ENCODE measurements at regions not wholly inside any gene's neighbourhood (a gene's known extent, or its start where the extent isn't known, plus 50 kb on each side); places are given as distances from the start of the nearest gene placed in this dataset.
"Not testable (repeated sequence)": the region's sequence is repeated elsewhere in the genome, so short reads cannot be mapped to it uniquely, and the experiment has no call there.

DNA sequence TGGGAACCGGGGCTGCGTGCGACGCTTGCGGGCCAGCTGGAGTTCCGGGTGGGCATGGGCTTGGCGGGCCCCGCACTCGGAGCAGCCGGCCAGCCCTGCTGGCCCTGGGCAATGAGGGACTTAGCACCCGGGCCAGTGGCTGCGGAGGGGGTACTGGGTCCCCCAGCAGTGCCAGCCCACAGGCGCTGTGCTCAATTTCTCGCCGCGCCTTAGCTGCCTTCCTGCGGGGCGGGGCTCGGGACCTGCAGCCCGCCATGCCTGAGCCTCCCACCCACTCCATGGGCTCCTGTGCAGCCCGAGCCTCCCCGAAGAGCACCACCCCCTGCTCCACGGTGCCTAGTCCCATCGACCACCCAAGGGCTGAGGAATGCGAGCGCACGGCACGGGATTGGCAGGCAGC is 63.8 kb downstream of the PLXNA1 start:
- not testable (repeated sequence) for DNase-seq (ENCODE audit: low spot score)

DNA sequence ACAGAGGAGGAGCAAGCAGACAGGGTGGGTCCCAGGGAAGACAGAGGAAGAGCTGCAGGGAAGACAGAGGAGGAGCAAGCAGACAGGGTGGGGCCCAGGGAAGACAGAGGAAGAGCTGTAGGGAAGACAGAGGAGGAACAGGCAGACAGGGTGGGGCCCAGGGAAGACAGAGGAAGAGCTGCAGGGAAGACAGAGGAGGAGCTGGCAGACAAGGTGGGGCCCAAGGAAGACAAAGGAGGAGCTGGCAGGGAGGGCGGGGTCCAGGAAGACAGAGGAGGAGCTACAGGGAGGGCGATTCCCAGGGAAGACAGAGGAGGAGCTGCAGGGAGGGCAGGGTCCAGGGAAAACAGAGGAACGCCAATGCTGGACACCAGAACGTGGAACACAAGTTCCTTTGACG is 66.5 kb downstream of the PLXNA1 start:
- no peak for DNase-seq (ENCODE audit: low spot score)

DNA sequence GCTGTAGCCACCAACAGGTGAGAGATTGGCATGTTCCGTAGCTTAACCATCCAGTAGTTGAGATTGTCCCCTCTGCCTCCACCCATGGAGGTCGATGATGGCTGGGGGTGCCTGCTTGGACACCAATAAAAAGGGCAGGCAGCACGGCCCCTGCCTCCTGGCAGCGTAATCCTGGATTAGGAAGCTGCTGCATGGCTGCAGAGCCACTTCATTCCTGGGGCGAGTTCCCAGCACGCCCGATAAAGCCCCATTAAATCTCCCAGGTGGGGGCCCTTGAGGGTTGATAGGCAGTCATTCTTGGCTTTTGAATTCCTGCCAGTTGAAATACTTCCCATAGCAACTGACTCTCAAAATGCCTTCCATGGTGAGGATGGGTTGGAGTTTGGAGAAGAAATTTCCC is 67.8 kb downstream of the PLXNA1 start:
- DNase-seq (ENCODE audit: low spot score), result no peak

DNA sequence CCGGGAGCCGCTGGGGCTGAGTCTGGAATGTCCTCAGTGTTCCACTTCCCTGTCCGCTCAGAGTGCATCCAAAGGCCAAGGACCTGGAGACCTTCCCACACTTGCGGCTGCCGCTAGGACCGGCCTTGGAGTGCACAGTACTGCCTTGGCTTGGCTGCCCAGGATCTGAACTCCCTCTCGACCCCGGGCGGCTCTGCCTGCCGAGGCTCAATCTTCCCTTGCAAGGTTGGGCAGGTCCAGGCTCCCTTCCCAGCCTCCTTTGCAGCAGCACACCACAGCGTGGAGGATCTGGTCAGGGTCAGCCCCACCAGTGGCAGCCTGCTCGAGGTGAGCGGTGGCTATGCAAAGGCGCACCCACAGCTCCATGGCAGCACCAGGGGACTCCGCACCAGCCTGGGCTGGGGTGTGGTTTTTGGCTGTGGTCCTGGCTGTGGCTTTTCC is 69.2 kb downstream of the PLXNA1 start:
- no peak for DNase-seq (ENCODE audit: low spot score)

DNA sequence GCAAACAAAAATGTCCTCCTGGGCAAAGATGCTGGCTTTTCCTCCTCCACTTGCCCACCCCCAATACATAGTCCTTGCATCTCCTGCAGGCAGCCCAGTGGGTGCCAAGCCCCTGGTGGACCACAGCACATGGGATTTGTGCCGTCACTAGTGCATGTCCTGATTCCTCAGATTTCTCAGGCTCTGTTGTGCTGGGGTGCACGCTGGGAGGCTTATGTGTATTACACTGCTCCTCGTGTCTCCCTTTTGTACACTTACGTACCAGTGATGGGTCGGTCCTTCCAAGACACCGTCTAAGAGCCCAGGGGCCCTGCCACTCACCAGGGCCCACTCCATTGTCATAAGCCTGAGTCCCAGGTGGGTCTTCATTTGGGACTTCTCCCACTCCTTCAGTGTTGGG is 70.1 kb downstream of the PLXNA1 start:
- DNase-seq (ENCODE audit: low spot score), result no peak

DNA sequence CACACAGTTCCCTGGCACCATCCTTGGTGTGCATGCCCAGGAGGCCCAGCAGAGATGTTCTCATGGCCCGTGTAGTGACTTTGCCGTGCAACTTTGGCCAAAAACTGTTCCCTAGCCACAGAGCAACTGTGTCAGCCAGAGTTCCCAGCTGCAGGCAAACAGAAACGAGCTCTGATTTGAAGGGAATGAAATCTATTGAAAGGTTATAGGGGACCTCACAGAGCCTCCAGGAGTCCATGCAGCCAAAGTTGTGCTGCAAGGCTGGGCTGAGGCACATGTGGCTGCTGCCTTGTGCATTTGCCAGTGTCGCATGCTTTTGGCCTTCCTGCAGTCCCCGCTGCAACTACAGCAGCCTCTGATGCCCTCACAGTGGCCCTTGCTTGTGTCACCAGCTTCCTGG is 70.5 kb downstream of the PLXNA1 start:
- DNase-seq (ENCODE audit: low spot score), result no peak

DNA sequence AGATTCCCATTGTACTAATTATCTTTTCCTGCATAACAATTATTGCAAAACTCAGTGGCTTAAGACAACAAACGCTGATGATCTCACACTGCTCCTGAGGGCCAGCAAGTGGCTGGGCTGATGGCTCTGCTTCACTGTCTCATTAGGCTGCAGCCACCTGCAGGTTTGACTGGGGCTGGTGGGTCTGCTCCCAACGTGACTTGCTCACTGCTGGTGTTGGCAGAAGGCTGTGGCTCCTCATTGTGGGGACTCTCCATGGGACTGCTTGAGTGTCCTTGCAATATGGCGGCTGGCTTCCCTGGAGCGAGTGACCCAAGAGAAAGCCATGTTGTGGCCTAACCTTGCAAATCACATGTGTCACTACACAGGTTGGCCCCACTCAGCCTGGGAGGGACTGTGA is 71.1 kb downstream of the PLXNA1 start:
- DNase-seq (ENCODE audit: low spot score), result no peak

DNA sequence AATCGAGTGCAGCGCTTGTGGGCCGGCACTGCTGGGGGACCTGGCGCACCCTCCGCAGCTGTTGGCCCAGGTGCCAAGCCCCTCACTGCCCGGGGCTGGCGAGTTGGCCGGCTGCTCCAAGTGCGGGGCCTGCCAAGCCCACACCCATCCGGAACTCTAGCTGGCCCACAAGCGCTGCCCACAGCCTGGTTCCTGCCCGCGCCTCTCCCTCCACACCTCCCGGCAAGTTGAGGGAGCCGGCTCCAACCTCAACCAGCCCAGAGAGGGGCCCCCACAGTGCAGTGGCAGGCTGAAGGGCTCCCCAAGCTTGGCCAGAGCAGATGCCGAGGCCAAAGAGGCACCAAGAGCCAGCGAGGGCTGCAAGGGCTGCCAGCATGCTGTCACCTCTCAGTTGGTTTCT is 73.4 kb downstream of the PLXNA1 start:
- DNase-seq (ENCODE audit: low spot score), result no peak

DNA sequence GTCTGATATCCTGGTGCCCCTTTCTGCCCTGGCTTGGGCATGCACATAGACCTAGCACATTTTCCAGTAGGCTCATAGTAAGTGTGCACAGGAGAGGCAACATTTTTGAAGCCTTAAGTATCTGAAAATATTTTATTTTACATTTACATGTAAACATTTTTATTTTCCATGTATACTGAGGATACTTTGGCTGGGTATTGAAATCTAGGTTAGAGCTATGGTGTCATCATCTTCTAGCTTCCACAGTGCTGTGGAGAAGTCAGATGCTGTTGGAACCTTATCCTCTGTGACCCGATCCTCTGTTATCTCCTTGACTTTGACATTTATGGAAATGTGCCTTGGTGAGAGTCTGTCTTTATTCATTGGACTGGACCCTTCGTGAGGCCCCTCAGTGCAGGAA is 74.1 kb downstream of the PLXNA1 start:
- no peak for DNase-seq (ENCODE audit: low spot score)

DNA sequence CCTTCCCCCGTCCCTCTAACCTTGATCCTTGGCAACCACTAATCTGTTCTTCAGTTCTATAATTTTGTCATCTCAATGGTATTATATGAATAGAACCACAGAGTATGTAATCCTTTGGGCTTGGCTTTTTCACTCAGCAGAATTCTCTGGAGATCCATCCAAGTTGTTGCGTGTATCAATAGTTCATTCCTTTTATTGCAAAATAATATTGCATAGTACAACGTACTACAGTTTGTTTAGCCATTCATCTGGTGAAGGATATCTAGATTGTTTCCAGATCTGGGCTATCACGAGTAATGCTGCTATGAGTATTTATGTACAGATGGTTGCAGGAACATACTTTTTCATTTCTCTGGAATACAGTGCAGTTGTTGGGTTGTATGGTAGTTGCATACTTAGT is 76.2 kb downstream of the PLXNA1 start:
- no peak for DNase-seq (ENCODE audit: low spot score)

DNA sequence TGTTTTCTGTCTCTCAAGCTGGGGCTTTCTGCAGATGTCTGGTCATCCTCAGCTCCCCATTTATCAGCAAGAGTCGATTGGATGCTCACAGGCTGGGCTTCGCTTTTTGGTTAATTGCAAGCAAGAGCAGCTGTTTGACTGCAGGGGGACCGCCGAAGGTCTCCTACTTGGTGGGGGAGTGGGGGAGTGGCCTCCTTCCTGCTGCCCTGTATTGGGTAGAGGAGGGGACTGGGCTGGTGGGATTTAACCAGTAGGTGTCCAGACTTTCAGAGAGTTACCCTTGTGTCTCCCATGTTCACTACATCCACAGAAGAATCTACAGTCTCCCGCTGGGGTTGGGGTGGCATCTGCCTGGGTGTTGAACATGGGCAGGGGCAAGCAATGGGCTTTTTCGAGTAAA is 78.7 kb downstream of the PLXNA1 start:
- no peak for DNase-seq (ENCODE audit: low spot score)

DNA sequence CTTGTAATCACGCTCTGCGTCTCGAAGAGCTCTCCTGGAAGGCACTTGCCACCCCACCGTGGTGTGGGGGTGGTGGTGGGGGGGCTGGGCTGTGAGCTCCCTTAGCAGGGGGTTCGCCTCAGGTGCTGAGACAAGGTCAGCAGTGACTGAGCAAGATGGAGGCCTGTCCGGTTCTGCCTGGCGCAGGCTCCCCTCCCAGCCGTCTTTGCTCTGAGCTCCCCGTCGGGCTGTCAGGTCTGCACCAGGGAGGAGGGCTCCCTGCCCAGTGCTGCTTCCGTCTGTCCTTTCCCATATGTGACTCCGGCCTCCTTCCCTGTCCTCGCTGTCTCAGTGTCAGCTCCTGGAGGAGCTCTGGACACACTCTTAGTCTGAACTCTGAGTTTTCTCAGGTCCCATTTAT is 80.0 kb downstream of the PLXNA1 start:
- DNase-seq (ENCODE audit: low spot score), result no peak

DNA sequence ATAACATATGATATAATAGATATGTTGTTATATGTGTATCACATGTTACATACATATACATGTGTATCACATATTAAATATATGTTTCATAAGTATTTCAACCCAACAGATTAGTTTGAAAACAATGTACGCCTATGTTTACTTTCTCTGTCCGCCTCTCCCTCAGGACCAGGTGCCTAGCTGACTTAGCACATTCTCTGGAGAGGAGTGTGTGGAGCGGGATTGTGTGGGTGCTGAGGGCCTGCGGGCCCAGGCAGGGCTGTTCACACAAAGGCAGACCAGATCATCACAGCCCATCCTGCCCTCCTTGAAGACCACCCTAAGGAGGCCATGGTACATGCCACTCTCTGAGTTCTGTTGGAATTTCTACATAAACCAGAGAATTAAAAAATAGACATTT is 81.0 kb downstream of the PLXNA1 start:
- no peak for DNase-seq (ENCODE audit: low spot score)

DNA sequence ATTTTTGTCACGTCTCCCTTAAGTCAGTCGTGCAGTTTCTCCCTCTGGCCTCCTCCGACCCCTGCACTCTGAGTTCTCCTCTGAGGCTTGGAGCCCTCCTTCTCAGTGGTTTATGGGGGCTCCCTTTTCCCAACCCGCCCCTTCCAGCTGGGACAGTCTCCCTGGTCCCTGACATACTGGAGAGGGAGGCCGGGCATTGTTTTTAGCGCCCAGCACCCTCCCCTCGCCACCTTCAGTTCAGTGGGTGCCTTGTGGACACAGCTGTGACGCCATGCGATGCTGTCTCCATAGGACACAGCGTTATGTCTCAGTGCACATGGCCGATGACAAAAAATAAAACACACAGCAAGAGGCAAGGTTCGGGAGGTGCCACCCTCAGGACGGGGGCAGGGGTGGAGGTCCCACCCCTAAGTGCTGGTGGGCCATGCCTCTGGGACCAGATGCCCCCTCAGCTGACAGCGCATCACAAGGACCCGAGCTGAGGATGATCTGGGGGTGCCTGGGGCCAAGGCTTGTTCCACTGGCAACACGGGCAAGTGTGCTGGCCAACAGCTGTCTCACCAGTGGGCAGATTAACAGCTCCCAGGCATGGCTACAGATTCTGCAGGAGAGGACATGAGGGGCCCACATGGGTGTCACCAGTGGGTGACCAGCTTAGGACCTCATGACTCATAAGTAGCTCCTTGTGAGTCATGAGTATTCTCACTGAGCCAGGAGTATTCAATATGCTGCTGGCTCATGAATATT is 81.6 kb downstream of the PLXNA1 start:
- DNase-seq (ENCODE audit: low spot score), result no peak

DNA sequence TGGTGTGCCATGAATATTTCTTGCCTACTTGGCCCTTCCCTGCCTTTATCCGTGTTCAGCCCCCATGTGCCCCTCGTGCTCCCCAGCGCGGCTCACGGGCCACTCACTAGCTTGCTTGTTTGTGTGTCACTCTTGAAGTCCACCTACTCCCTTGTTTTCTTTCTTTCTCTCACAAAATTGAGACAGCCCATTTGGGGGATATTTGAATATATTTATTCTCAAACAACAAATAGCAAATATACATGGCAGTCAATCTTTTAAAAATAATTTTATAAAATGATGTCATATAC is 82.2 kb downstream of the PLXNA1 start:
- no peak for DNase-seq (ENCODE audit: low spot score)

DNA sequence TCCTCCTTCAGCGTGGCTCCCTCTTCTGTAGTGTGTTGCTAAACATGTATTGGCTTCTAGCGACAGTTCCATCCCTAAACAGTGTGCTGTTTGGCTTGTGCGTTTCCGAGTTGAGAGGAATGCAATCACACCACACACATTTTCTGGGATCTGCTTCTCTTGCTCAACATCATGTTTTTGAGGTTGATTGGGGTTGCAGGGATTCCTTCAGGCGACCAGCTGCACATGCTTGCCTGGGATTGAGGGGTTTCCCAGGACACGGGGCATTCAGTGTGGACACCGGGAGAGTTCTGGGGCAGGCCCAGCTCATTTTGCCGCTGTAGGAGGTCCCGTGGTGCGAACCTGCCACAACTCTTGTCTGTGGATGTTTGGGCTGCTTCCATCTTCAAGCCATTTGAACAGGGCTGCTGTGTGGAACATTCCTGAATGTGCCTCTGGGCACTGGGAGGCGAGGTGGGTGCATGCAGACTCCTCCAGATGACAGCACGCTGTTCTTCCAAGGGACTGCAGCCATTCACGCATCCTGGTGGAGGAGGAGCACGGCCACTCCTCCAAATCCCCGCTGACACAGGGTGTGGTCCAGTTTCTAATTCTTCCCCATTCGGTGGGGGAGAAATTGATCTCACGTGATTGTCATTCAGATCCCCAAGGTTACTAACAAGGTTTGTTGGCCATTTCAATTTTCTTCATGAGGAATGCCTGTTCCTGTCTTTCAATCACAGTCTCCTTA is 82.8 kb downstream of the PLXNA1 start:
- DNase-seq (ENCODE audit: low spot score), result no peak

DNA sequence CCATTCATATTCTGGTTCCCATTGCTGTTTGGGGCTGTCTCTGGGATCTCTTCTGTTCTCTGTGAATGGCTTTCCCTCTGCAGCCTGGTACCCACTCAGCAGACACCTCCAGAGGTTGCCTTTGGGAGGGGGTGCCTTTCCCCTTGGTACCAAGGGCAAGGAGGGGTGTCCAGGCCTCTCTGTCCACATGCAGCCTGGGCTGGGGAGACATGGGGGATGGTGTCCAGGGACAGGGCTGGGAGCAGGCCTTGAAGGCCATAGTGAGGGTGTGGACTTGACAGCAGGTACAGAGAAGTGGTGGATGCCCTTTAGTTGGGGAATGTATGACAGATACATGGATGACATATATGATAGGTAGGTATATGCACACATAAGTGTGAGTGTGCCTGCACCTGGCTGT is 83.7 kb downstream of the PLXNA1 start:
- no peak for DNase-seq (ENCODE audit: low spot score)

DNA sequence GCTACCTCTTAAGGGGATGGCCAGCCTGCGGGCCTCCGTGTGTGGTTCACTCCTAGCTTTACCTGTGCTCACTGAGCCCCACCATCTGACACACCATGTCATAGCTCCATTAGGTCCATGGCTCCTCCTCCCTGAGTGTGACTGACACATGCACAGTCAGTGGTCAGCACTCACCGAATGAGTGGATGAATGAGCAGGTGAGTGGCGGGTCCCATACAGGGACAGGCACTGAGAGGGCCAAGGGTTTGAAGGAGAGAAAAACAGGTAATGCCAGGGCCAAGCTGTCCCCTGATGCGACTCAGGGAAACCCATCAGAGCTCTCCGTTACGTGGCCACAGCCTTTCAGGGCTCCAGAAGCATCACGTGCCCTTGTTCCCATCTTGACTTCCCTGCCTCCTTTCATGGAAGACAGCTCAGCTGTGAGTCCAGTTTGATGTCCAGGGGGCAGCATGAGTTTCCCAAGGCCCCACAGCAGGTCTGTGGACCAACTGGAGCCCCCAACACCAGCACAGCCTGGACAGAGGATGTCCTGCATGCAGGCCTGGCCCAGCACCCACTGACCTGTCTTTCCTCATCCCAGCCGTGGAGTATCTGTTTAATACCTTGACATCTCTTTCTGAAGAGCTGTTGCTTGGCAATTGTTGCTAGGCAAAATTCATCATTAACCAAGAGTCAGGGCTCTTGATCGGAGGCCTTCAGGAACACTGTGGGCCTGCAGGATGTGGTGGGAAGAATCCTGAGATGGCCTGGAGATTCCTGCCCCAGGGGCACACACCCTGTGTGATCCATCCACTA is 84.4 kb downstream of the PLXNA1 start:
- DNase-seq (ENCODE audit: low spot score), result no peak

DNA sequence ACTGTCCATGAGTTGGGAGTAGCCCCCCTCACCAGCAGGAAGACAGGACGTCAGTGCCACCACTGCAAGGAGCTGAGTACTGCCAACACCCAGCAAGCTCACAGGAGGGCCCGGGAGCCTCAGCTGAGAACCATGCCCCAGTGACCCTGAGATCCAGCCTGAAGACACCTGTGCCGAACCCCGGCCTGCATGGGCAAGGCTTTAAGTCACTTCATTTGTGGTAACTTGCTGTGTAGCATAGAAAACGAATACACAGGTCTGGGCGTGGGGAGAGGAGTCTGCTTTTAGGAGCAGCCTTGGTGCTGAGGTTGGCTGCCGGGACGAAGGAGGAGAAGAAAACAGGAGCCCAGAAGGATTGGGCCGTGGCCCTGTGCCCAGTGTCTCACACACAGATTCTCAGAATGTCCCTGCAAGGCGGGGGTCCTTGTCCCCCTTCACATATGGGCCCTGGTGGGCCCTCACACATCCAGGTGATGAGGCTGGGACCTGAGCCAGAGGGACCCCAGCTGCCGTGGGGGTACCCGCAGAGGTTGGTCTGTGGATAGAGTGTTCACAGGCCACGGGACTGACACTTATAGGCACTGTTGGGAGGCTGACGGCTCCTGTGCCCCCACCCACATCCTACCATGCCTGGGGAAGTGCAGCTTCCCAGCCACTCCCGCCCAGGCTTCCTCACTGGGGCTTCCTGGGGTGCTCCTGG is 85.3 kb downstream of the PLXNA1 start:
- no peak for DNase-seq (ENCODE audit: low spot score)

DNA sequence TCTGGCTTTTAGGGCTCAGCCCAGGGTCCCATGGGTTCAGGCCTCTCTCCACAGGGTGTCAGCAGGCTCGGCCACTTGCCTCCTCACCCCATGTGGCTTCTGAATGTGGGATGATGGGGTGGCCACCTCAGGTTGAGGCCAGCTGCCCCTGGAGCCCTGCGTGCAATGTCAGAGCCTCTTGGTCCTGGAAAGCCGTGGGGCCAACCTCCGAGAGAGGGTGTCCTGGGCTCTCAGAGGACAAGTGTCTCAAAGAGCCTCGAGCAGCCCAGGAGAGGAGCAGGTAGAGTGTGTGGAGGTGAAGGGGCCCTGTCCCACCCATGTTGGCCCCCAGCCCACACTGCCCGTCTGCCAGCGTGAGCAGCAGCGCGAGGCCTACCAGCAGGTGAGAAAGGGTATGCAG is 86.0 kb downstream of the PLXNA1 start:
- no peak for DNase-seq (ENCODE audit: low spot score)

DNA sequence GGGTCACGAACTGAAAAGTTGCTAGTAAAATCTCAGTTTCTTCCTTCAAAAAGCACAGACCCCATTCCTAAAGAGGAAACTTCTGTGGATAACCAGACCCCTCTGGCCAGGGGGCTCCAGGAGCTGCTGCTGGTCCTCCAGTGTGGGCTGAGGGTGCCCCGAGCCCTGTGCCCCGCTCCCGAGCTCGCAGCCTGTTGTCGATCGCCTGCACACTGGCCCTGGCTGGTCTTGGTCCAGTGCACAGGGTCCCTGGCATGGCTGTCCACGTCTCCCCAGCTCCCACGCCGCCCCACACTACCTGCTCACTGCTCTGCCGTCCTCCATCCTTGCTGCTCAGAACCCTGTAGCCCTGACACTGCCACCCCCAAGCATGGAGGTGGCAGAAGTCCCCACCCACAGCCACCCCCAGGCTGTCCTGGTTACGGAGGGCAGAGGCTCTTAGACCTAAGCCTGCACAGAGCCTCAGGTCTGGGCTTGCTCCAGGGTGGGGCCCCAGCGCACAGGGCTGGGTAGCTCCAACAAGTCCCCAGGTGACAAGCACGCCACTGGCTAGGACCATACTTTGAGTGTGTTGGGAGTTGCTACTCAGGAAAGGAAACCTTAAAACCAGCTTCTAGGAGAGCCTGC is 87.0 kb downstream of the PLXNA1 start:
- no peak for DNase-seq (ENCODE audit: low spot score)

DNA sequence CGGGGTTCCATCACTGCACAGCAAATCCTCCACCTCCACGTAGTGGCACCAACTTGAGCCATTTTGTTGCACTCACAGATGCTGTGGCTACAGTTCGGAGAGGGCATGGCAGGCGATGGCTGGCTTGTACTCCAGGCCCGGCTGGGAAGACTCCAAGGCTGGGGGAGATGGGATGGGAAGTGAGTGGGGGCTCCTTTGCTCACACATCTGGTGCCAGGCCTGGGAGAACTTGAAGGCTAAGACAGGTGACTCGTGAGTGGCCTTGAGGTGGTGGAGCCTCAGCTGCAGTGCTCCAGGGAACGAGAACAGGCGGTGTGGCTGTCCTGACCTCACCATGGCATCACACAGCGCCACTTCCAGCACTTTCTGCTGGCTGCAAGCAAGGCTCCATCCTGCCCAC is 87.9 kb downstream of the PLXNA1 start:
- no peak for DNase-seq (ENCODE audit: low spot score)

Measured in hematopoietic multipotent progenitor cell treated with erythropoietin and hydrocortisone succinate and interleukin-3 and kit ligand, for 15 days (in vitro differentiated cells).